NT2/D1 (cell line): ENCODE measurements at regions not wholly inside any gene's neighbourhood (a gene's known extent, or its start where the extent isn't known, plus 50 kb on each side); places are given as distances from the start of the nearest gene placed in this dataset.
A peak's percentile ranks its signal among the peaks of the same experiment; 100 is the strongest.

Experiments used
- DNase-seq: peaks from one replicate; pipeline ENCODE4 v3.0.0-alpha.2; 2011; ENCODE audit warnings: low read depth, low spot score
- H3K27me3 ChIP-seq: 2 replicates; pipeline ENCODE4 v1.6.0; 2011; ENCODE audit warnings: mild to moderate bottlenecking; ENCODE audit not compliant: insufficient read length, insufficient read depth
- H3K36me3 ChIP-seq: 2 replicates; pipeline ENCODE4 v1.6.1; 2011; ENCODE audit warnings: mild to moderate bottlenecking, low read length, mixed read lengths; ENCODE audit not compliant: insufficient read depth, insufficient read length
- H3K4me1 ChIP-seq: 2 replicates; pipeline ENCODE4 v1.5.1; 2011; ENCODE audit not compliant: insufficient read depth, insufficient read length
- H3K4me3 ChIP-seq: 2 replicates; pipeline ENCODE4 v1.5.1; 2011; ENCODE audit warnings: low read depth; ENCODE audit not compliant: insufficient read length
- H3K9ac ChIP-seq: 2 replicates; pipeline ENCODE4 v1.6.0; 2011; ENCODE audit warnings: low read depth; ENCODE audit not compliant: insufficient read length
- H3K9me3 ChIP-seq: 2 replicates; pipeline ENCODE4 v1.5.1; 2011; ENCODE audit warnings: mild to moderate bottlenecking, low read length; ENCODE audit not compliant: insufficient read depth
- SUZ12 ChIP-seq: IDR thresholded peaks from 2 replicates; pipeline ENCODE4 v1.6.1; 2011; ENCODE audit not compliant: insufficient read length, insufficient read depth; ENCODE audit errors: extremely low read depth
- YY1 ChIP-seq: IDR thresholded peaks from 2 replicates; pipeline ENCODE4 v1.6.1; 2011; ENCODE audit not compliant: insufficient read length, insufficient read depth
- ZNF274 ChIP-seq: IDR thresholded peaks from 2 replicates; pipeline ENCODE4 v1.6.1; 2011; ENCODE audit warnings: mild to moderate bottlenecking, low read depth, low read length

DNA sequence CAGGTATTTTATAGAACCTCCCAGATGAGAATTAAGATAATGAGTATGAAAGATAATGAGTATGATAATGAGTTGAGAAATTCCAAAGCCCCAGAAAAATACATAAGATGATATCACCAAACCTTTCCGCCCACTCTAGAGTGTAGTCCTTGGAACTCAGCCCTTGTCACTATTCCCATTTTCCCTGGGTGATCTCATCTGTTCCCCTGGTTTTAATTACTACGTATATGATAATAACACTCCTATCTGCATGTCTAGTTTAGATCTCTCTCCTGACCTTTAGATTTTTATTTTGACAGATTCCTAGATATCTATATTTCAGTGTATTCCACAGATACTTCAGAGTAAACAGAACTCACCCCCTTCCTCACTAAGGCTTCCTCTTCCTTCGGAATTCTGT lies 51.0 kb upstream of the ASIP start:
- Histone ChIP-seq H3K9ac (no peak overlapping the region), H3K4me1 (no peaks in the 10 kb centered on the region), H3K27me3 (no peaks in the 10 kb centered on the region), H3K4me3 (no peak overlapping the region), H3K9me3 (no peaks in the 10 kb centered on the region), H3K36me3 (no peaks in the 10 kb centered on the region)
- no peak for DNase-seq
- TF ChIP-seq ZNF274: no peak

DNA sequence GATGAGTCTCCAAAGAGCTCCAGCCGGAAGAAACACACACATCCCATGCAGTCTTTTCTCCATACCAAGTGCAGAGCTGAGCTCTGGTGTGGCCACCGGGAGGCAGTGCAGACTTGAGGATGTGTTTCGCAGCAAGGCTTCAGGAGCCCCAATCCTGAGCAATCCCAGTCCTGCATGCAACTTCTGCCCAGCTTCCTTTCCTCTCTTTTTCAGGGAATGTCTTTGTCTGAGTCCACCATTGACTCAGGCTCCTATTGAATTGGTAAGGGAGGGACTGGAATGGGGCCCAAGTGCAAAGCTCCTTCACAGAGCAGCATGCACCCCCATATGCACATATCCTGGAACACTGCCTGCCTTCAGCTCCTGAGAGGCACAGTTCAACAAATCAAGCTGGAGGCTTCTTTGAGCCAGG lies 50.5 kb upstream of the ASIP start:
- TF ChIP-seq ZNF274: no peak
- no peak for TF ChIP-seq YY1
- TF ChIP-seq SUZ12: no peak
- DNase-seq: peak; percentile 92
- H3K9ac ChIP-seq: no peak overlapping the region
- H3K27me3 ChIP-seq: no peaks in the 10 kb centered on the region
- H3K9me3 ChIP-seq: no peaks in the 10 kb centered on the region
- no peaks in the 10 kb centered on the region for H3K36me3 ChIP-seq
- no peaks in the 10 kb centered on the region for H3K4me1 ChIP-seq
- no peak overlapping the region for H3K4me3 ChIP-seq
